Endothelial cell of umbilical vein (primary cell): ENCODE measurements at regions not wholly inside any gene's neighbourhood (a gene's known extent, or its start where the extent isn't known, plus 50 kb on each side); places are given as distances from the start of the nearest gene placed in this dataset.

ENCODE experiments used
- BruUV-seq: library from RNA; stranded (reverse); fragments of 400-500 nt; replicated peaks from 2 replicates; lab custom pipeline; 2021; lab: Mats Ljungman, UMichigan
- CTCF ChIA-PET: fragments of 300-600, 350-600 bp; sonication (Branson Sonifier 250); formaldehyde crosslinking; loops from one replicate; lab custom pipeline; 2021; ENCODE audit warnings: antibody characterized with exemption, inconsistent platforms; lab: Charles Lee
- POLR2A ChIA-PET: fragments of 300-600, 350-600 bp; sonication (Branson Sonifier 250); formaldehyde crosslinking; loops from one replicate; lab custom pipeline; 2021; ENCODE audit warnings: antibody characterized with exemption, inconsistent platforms; lab: Charles Lee
- DNase-seq: peaks from one replicate; pipeline ENCODE4 v3.0.0-alpha.2; 2011; ENCODE audit warnings: low read depth, low spot score
- FAIRE-seq: peaks from 2 replicates; lab custom pipeline; 2011; peaks lifted over from hg19 to GRCh38; lab: Jason Lieb, UNC
- H2AFZ ChIP-seq: 2 replicates; pipeline ENCODE4 v1.6.0; 2012; ENCODE audit warnings: low read depth, low read length, control low read depth, inconsistent platforms
- H3K27ac ChIP-seq: 2 replicates; pipeline ENCODE4 v1.5.1; 2011; ENCODE audit warnings: low read depth, mild to moderate bottlenecking, control low read depth, low read length, moderate library complexity; ENCODE audit not compliant: insufficient read depth
- H3K27me3 ChIP-seq, 2 experiments: 2 replicates each; pipeline versions ENCODE4 v1.6.0 to v1.6.1; 2011; ENCODE audit warnings: low read length in 2 of 2, mixed read lengths in 1 of 2; ENCODE audit not compliant: control insufficient read depth in 2 of 2, insufficient read depth in 2 of 2
- H3K36me3 ChIP-seq, 2 experiments: 2 replicates in 1 of 2; 3 replicates in 1 of 2; pipeline ENCODE4 v1.5.1; 2011; ENCODE audit warnings: low read length in 2 of 2, mild to moderate bottlenecking in 1 of 2, moderate library complexity in 1 of 2; ENCODE audit not compliant: control insufficient read depth in 2 of 2, insufficient read depth in 2 of 2; ENCODE audit errors: extremely low read depth in 1 of 2
- H3K4me1 ChIP-seq: 3 replicates; pipeline ENCODE4 v1.5.1; 2011; ENCODE audit warnings: mild to moderate bottlenecking, low read length; ENCODE audit not compliant: control insufficient read depth, insufficient read depth; ENCODE audit errors: extremely low read depth
- H3K4me2 ChIP-seq: 2 replicates; pipeline ENCODE4 v1.6.1; 2011; ENCODE audit warnings: low read length, control low read depth, mixed read lengths; ENCODE audit not compliant: insufficient read depth
- H3K4me3 ChIP-seq, 3 experiments: fragments of 200-600 bp in 1 of 3; sonication (generic), shearing (Covaris generic) in 1 of 3; replicated peaks in 1 of 3; 2 replicates each; pipeline ENCODE4 v1.5.1; 2011 to 2016; ENCODE audit warnings: control low read depth in 3 of 3, low read length in 3 of 3, mild to moderate bottlenecking in 2 of 3, inconsistent platforms in 1 of 3, low read depth in 1 of 3, moderate library complexity in 1 of 3; ENCODE audit not compliant: insufficient read depth in 1 of 3
- H3K79me2 ChIP-seq: 2 replicates; pipeline ENCODE4 v1.6.0; 2012; ENCODE audit warnings: low read length, inconsistent platforms; ENCODE audit not compliant: control insufficient read depth, insufficient read depth
- H3K9ac ChIP-seq: replicated peaks from 2 replicates; pipeline ENCODE3; 2011; ENCODE audit warnings: low read length, control low read depth; ENCODE audit not compliant: insufficient read depth; ENCODE audit errors: extremely low read depth
- H3K9me1 ChIP-seq: replicated peaks from 3 replicates; pipeline ENCODE4 v1.6.0; 2011; ENCODE audit warnings: mild to moderate bottlenecking, low read length; ENCODE audit not compliant: control insufficient read depth, insufficient read depth; ENCODE audit errors: extremely low read depth
- H3K9me3 ChIP-seq: replicated peaks from 2 replicates; pipeline ENCODE4 v1.5.1; 2012; ENCODE audit warnings: low read length, inconsistent platforms; ENCODE audit not compliant: control insufficient read depth, insufficient read depth
- H4K20me1 ChIP-seq: replicated peaks from 2 replicates; pipeline ENCODE3; 2011; ENCODE audit warnings: mild to moderate bottlenecking, low read length; ENCODE audit not compliant: control insufficient read depth, insufficient read depth; ENCODE audit errors: extremely low read depth
- EZH2 ChIP-seq: IDR thresholded peaks from 2 replicates; pipeline ENCODE4 v1.6.1; 2012; ENCODE audit warnings: borderline replicate concordance, low read depth, mild to moderate bottlenecking, moderate library complexity, low read length, inconsistent platforms; ENCODE audit not compliant: severe bottlenecking
- FOS ChIP-seq: IDR thresholded peaks from 2 replicates; pipeline ENCODE4 v1.6.1; 2011; ENCODE audit warnings: mild to moderate bottlenecking, low read length, moderate library complexity, borderline replicate concordance; ENCODE audit not compliant: insufficient read depth
- GATA2 ChIP-seq: IDR thresholded peaks from 2 replicates; pipeline ENCODE4 v1.7.0; 2011; ENCODE audit warnings: low read depth, mild to moderate bottlenecking, moderate library complexity, mixed read lengths, low read length; ENCODE audit not compliant: insufficient read length, insufficient read depth
- JUN ChIP-seq: IDR thresholded peaks from 2 replicates; pipeline ENCODE4 v1.6.1; 2011; ENCODE audit warnings: borderline replicate concordance, low read depth; ENCODE audit not compliant: insufficient read length, insufficient read depth
- MYC ChIP-seq: IDR thresholded peaks from one replicate; pipeline ENCODE4 v1.6.1; 2011; ENCODE audit warnings: mild to moderate bottlenecking, low read depth, low read length
- POLR2A ChIP-seq: IDR thresholded peaks from 2 replicates; pipeline ENCODE4 v1.6.1; 2012; ENCODE audit warnings: low read depth, mild to moderate bottlenecking, control low read depth, low read length
- dilution Hi-C: fragments of 300-500 bp; cut with MboI; formaldehyde crosslinking; loops from one replicate; pipeline ENCODE4 v1.15.0; 2019; ENCODE audit warnings: low sequenced_read_pairs; ENCODE audit not compliant: extremely low pct_ligation_motif_present
- intact Hi-C: fragments of 100-400 bp; cut with micrococcal nuclease; formaldehyde crosslinking; loops from one replicate; pipeline ENCODE4 v1.10.0; 2022
- TF ChIP-seq, protein P1 (sequence below), 2 donors: IDR thresholded peaks; 1 replicate in 1 of 2; 2 replicates in 1 of 2; pipeline ENCODE4 v1.5.1; 2011; ENCODE audit warnings: low read length in 2 of 2, mild to moderate bottlenecking in 2 of 2, moderate library complexity in 2 of 2, control low read depth in 1 of 2, inconsistent platforms in 1 of 2, low read depth in 1 of 2; ENCODE audit not compliant: insufficient read depth in 1 of 2; ENCODE audit errors: extremely low read depth in 1 of 2

DNA sequence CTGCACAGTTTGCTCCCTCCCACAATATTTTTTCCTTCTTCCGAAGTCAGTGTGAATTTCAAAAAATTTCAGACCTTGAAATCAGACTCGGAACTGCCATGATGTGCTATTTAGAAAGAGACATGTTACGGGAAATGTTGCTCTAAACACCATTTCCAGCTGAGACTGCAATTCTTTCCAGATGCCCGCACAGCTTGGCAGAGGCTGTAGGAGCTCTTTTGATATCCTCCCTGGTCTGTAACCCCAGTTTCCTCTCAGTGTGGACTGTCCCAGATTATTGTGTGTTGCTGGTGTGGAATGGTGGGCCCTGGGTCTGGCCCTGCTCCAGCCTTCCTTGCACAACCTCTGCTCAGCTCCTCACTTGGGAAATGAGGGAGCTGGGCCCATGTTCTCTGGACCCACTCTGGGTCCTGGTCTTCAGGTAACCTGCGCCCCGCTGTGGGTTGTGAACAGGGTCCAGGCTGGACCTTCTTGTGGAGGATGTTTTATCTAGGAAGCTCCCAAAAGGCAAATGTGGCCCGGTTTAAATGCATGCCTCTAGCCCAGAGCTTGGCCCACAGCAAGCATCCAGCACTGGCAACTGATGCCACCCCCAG lies 172.8 kb upstream of the CXCL12 start:
- CTCF ChIA-PET: no interaction called here
- Histone ChIP-seq H2AFZ (no peak overlapping the region), H4K20me1 (no peaks in the 10 kb centered on the region), H3K9me1 (no peaks in the 10 kb centered on the region), H3K4me3 (no peak overlapping the region), H3K4me1 (no peaks in the 10 kb centered on the region), H3K4me2 (no peak overlapping the region), H3K27ac (no peak overlapping the region), H3K9ac (no peak overlapping the region), H3K9me3 (no peaks in the 10 kb centered on the region), H3K79me2 (no peaks in the 10 kb centered on the region), H3K27me3 (no peaks in the 10 kb centered on the region), H3K36me3 (no peaks in the 10 kb centered on the region)
- intact Hi-C loops (no loop called here), dilution Hi-C loops (no loop called here)
- FAIRE-seq (no peak), DNase-seq (no peak)
- TF ChIP-seq, protein P1, sequence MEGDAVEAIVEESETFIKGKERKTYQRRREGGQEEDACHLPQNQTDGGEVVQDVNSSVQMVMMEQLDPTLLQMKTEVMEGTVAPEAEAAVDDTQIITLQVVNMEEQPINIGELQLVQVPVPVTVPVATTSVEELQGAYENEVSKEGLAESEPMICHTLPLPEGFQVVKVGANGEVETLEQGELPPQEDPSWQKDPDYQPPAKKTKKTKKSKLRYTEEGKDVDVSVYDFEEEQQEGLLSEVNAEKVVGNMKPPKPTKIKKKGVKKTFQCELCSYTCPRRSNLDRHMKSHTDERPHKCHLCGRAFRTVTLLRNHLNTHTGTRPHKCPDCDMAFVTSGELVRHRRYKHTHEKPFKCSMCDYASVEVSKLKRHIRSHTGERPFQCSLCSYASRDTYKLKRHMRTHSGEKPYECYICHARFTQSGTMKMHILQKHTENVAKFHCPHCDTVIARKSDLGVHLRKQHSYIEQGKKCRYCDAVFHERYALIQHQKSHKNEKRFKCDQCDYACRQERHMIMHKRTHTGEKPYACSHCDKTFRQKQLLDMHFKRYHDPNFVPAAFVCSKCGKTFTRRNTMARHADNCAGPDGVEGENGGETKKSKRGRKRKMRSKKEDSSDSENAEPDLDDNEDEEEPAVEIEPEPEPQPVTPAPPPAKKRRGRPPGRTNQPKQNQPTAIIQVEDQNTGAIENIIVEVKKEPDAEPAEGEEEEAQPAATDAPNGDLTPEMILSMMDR (IDR thresholded peaks at IDR 0.05; ENCODE audit: extremely low read depth in 1 of 2, insufficient read depth in 1 of 2, low read depth in 1 of 2, low read length in 2 of 2): no peak
- no peak for TF ChIP-seq FOS
- BruUV-seq: no TSS peak
- POLR2A ChIA-PET: no interaction called here

DNA sequence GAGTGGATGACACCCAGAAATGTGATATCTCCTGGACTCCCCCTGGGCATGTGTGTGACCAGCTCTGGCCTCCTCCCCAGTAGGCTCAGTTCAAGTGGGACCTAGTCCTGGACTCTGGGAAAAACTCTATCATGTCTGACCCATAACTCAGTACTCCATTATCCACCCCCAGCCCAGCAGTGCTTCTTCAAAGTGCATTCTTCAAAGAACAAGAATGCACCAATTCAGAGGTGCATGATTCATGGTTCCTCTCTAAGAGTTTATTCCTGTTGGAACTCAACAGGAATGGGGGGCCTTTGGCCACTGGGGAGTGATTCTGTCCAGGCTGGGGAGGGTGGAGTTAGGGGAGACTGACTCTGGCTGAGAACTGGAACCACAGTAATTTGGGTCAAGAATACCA lies 173.6 kb upstream of the CXCL12 start:
- H3K9me1 ChIP-seq: no peaks in the 10 kb centered on the region
- H4K20me1 ChIP-seq: no peaks in the 10 kb centered on the region
- H3K4me1 ChIP-seq: no peaks in the 10 kb centered on the region
- DNase-seq (no peak), FAIRE-seq (no peak)
- no TSS peak for BruUV-seq
- H3K27ac ChIP-seq: no peak overlapping the region
- ChIA-PET CTCF (no interaction called here), POLR2A (no interaction called here)
- H3K4me2 ChIP-seq: no peak overlapping the region
- no peaks in the 10 kb centered on the region for H3K9me3 ChIP-seq
- H3K27me3 ChIP-seq: no peaks in the 10 kb centered on the region
- no peak overlapping the region for H3K9ac ChIP-seq
- intact Hi-C loops: no loop called here
- H3K79me2 ChIP-seq: no peaks in the 10 kb centered on the region
- no peak overlapping the region for H2AFZ ChIP-seq
- TF ChIP-seq EZH2 (no peak), MYC (no peak), JUN (no peak), GATA2 (no peak), FOS (no peak), POLR2A (no peak)
- no peaks in the 10 kb centered on the region for H3K36me3 ChIP-seq
- dilution Hi-C loops: no loop called here
- no peak overlapping the region for H3K4me3 ChIP-seq
